ENCODE measurements at regions not wholly inside any gene's neighbourhood (a gene's known extent, or its start where the extent isn't known, plus 50 kb on each side); places are given as distances from the start of the nearest gene placed in this dataset.

- TF ChIP-seq EP300 (IDR thresholded peaks at IDR 0.05; ENCODE audit: borderline replicate concordance) (no peak), TAF1 (IDR thresholded peaks at IDR 0.05; ENCODE audit: low read depth) (no peak), FOXM1 (IDR thresholded peaks at IDR 0.05; ENCODE audit: borderline replicate concordance, low read depth) (no peak), REST (IDR thresholded peaks at IDR 0.05; ENCODE audit: low read depth) (no peak), CREB1 (IDR thresholded peaks at IDR 0.05; ENCODE audit: low read depth) (no peak), RAD21 (IDR thresholded peaks at IDR 0.05; ENCODE audit: low read depth) (no peak), NFIC (IDR thresholded peaks at IDR 0.05) (no peak), TCF12 (IDR thresholded peaks at IDR 0.05; ENCODE audit: low read depth) (no peak), MAX (IDR thresholded peaks at IDR 0.05) (no peak), USF1 (IDR thresholded peaks at IDR 0.05) (no peak), YY1 (IDR thresholded peaks at IDR 0.05; ENCODE audit: low read depth) (no peak), TEAD4 (IDR thresholded peaks at IDR 0.05) (no peak), EGR1 (IDR thresholded peaks at IDR 0.05) (no peak), CEBPB (IDR thresholded peaks at IDR 0.05) (no peak), ZBTB7A (IDR thresholded peaks at IDR 0.05; ENCODE audit: low read depth) (no peak)
These were observed 494.1 kb upstream of the NOVA1 start for GRCh38 chr14:27091973-27092372.

GRCh38 chr14:27096091-27096490 is 498.3 kb upstream of the NOVA1 start:
- no peak for TF ChIP-seq YY1 (IDR thresholded peaks at IDR 0.05; ENCODE audit: low read depth)

GRCh38 chr14:27098451-27098850 is 500.6 kb upstream of the NOVA1 start:
- no peak for TF ChIP-seq CREB1 (IDR thresholded peaks at IDR 0.05; ENCODE audit: low read depth)
- TF ChIP-seq REST (IDR thresholded peaks at IDR 0.05; ENCODE audit: low read depth): no peak
- TF ChIP-seq NFIC (IDR thresholded peaks at IDR 0.05): no peak
- no peak for TF ChIP-seq ZBTB7A (IDR thresholded peaks at IDR 0.05; ENCODE audit: low read depth)
- TF ChIP-seq YY1 (IDR thresholded peaks at IDR 0.05; ENCODE audit: low read depth): no peak
- no peak for TF ChIP-seq TAF1 (IDR thresholded peaks at IDR 0.05; ENCODE audit: low read depth)
- TF ChIP-seq EP300 (IDR thresholded peaks at IDR 0.05; ENCODE audit: borderline replicate concordance): no peak
- no peak for TF ChIP-seq TCF12 (IDR thresholded peaks at IDR 0.05; ENCODE audit: low read depth)
- no peak for TF ChIP-seq EGR1 (IDR thresholded peaks at IDR 0.05)
- TF ChIP-seq TEAD4 (IDR thresholded peaks at IDR 0.05): no peak
- TF ChIP-seq RAD21 (IDR thresholded peaks at IDR 0.05; ENCODE audit: low read depth): no peak
- no peak for TF ChIP-seq CEBPB (IDR thresholded peaks at IDR 0.05)
- TF ChIP-seq FOXM1 (IDR thresholded peaks at IDR 0.05; ENCODE audit: borderline replicate concordance, low read depth): no peak
- TF ChIP-seq USF1 (IDR thresholded peaks at IDR 0.05): no peak
- no peak for TF ChIP-seq MAX (IDR thresholded peaks at IDR 0.05)

- no peak for TF ChIP-seq TAF1 (IDR thresholded peaks at IDR 0.05; ENCODE audit: low read depth)
- no peak for TF ChIP-seq REST (IDR thresholded peaks at IDR 0.05; ENCODE audit: low read depth)
- no peak for TF ChIP-seq TEAD4 (IDR thresholded peaks at IDR 0.05)
- no peak for TF ChIP-seq MAX (IDR thresholded peaks at IDR 0.05)
- TF ChIP-seq FOXM1 (IDR thresholded peaks at IDR 0.05; ENCODE audit: borderline replicate concordance, low read depth): no peak
- TF ChIP-seq CEBPB (IDR thresholded peaks at IDR 0.05): no peak
- TF ChIP-seq NFIC (IDR thresholded peaks at IDR 0.05): no peak
- TF ChIP-seq EP300 (IDR thresholded peaks at IDR 0.05; ENCODE audit: borderline replicate concordance): no peak
- TF ChIP-seq ZBTB7A (IDR thresholded peaks at IDR 0.05; ENCODE audit: low read depth): no peak
- TF ChIP-seq TCF12 (IDR thresholded peaks at IDR 0.05; ENCODE audit: low read depth): no peak
- TF ChIP-seq EGR1 (IDR thresholded peaks at IDR 0.05): no peak
- TF ChIP-seq USF1 (IDR thresholded peaks at IDR 0.05): no peak
- TF ChIP-seq RAD21 (IDR thresholded peaks at IDR 0.05; ENCODE audit: low read depth): no peak
- no peak for TF ChIP-seq YY1 (IDR thresholded peaks at IDR 0.05; ENCODE audit: low read depth)
- TF ChIP-seq CREB1 (IDR thresholded peaks at IDR 0.05; ENCODE audit: low read depth): no peak
These were observed 516.3 kb upstream of the NOVA1 start for GRCh38 chr14:27114180-27114579.
